NCI-H526 treated with DMSO at 0.1 percent for 48 hours (cell line): ENCODE measurements at regions not wholly inside any gene's neighbourhood (a gene's known extent, or its start where the extent isn't known, plus 50 kb on each side); places are given as distances from the start of the nearest gene placed in this dataset.
A peak's percentile ranks its signal among the peaks of the same experiment; 100 is the strongest.

Experiments used
- DNase-seq: peaks from one replicate; lab custom pipeline; 2025; lab: John Stamatoyannopoulos, UW

DNA sequence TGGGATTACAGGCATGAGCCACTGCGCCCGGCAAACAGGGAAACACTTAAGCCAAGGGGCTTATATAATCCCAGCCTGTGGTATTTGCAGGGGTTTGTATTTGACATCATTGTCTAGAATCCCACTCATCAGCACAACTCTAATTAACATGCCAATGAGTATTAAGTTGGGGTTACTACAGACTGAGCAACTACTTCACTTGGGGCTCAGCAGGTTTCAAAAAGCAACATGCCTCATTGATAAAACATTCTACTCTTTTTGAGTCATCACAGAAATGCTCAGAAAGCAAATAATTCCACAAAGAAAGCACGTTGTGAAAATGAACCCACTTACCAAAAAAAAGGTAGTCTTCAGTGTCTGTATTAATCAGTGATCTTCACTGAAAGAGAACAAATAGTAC, 236.9 kb upstream of the CELF2 start:
- DNase-seq, result no peak

DNA sequence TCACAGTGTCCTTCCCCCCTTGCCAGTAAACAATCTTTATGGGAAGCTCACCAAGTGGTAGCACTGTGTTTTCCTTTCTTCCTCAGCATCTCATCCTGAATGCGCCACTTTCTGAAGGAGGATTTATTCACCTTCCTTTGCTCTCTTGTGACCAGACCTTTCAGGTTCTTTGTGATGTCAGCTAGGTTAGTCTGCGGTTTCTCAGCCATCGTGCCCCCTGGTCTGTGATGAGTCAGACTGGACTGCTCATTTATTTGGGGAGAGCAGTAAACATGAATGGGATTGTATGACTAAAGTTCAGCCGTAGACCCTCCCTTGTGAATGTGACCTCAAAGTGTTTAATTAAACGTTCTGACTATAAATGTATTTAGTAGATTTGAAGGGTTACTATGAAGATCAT, 235.1 kb upstream of the CELF2 start:
- DNase-seq, result no peak

DNA sequence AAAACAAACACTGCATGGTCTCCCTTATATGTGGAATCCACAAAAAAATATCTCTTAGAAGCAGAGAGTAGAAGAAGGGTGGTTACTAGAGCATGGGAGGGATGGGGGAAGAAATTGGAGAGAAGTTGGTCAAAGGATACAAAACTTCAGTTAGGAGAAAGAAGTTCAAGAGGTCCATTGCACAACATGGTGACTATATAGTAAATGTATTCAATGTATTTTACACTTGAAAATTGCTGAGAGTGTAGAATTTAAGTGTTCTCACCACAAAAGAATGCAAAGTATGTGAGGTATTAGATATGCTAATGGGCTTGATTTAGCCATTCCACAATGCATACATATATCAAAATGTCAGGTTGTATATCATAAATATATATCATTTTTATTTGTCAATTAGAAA, 232.0 kb upstream of the CELF2 start:
- DNase-seq, result no peak

DNA sequence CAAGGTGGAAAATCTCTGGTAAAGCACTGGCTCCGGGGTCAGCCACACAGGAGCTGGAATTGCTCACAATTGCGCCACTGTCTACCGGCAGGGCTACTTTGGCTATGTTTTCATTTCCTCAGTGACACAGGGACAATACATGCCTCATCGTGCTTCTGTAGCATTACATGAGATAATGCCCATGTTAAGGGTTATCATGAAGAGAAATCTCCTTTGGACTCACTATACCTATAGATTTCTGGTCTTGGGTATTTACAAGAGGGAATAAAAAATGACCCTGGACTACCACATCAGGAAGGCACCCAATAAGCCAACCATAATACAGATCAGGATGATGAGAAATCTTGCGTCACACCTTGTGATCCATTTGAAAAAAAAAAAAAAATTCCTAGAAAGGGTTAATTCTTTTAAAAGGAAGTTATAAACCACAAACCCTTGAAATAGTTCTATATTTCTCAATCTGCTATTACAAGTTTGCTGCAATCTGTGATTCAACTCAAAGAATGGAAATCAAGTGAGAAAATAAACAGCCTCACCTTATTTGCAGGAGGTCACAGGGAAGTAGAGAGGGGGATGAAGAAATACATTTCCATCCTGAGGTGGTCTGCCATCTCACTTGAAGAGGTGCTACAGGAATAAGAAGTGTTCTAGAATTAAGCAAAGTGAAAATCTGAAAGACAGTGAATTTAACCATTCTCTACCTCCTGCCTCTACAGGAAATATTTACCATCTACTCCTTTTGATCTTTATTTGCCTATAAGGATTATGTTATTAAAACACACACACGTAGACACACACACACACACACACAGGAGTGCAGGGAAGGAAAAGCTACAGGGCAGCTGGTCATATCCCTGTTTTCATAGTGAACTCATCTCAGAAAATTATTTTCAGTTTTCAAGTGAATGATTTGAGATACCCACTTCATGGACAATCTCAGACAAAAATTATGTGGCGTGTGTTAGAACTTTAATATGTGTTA, 231.3 kb upstream of the CELF2 start:
- no peak for DNase-seq

DNA sequence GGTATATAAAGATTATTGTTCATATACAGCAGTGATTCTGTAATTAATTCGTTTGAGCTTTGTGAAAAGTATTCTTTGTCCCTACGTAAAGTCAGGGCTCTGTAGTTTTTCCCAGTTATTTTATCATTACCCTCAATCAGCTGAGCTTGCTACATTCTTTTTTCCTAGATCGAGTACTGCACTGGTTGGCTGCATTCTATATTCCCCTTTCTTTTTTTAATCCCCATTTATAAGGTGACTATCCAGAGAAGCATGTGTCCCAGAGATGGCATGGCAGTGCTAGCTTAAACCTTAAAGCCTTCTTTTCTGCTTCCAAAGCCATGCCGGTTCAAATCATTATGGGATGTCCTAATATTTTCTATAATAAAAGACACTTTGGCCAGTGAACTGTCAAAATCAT, 230.1 kb upstream of the CELF2 start:
- DNase-seq, result no peak

DNA sequence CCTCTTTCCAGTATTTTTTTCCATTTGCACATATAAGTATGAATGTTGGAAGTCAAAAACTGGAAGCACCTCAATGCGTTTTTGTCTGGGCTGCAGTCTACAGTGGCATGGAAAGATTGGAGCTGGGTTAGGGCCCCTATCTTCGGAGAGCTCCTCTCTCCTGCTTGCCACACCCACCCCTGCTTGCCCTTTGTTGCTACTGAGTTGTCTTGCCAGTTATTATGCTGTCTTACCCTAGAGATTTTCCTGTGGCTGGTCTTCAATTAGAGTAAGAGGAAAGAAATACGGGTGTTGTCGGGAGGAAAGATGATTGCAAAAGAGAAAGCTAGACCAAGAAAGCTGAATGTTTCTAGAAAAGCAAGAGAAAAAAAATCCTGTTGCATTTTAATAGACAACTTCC, 228.9 kb upstream of the CELF2 start:
- no peak for DNase-seq

DNA sequence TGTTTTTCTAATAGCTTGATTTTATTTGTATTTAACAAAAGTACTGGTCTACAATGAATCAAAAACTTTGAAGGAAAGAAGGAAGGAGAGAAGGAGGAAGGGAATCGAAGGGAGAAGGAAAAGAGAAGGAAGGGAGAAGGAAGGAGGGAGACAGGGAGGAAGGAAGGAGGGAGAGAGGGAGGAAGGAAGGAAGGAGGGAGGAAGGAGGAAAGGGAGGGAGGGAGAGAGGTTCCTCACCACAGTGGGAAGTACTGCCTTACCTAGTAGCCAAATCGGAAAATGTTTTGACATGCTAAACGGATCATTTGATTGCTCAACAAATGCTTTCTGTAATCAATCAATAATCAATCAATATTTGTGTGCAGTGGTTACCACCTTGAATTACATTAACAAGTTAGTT, 225.8 kb upstream of the CELF2 start:
- DNase-seq, result no peak

DNA sequence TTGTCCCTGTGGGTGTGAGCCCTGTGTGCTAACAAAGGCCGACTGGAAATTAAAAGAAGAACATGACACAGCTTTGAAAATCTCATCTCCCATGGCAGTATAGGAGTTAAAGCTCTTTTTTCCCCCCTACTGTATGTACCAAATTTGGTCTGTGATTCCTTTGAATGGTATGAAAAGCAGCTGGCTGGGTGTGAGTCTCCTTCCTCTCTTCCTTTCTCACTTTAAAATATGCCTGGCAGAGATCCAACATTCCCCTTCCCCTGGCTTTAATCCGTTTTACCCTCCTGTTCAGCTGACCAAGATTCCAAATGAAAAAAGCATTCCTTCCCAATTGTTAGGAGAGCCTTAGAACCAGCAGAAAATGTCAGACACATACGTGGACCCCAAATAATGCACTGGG, 225.0 kb upstream of the CELF2 start:
- peak; percentile 15 for DNase-seq

DNA sequence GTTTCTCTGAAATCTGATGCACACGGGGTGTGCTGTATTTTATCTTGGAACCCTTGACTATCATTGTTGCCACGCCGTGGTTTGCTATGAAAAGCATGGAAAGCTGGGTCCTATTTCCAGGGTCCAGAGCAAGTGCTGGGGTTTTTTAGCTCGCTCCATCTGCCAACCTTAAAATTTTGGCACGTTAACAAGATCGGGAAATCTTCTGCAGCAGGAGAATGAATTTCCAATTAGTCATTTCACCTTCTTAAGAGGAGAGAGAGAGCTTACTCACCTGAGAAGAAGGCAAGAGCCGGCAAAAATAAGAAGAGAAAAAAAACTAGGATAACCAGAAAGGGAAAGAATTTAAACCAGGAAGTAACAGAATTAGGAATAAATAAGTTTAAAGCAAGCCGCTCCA, 223.6 kb upstream of the CELF2 start:
- no peak for DNase-seq

DNA sequence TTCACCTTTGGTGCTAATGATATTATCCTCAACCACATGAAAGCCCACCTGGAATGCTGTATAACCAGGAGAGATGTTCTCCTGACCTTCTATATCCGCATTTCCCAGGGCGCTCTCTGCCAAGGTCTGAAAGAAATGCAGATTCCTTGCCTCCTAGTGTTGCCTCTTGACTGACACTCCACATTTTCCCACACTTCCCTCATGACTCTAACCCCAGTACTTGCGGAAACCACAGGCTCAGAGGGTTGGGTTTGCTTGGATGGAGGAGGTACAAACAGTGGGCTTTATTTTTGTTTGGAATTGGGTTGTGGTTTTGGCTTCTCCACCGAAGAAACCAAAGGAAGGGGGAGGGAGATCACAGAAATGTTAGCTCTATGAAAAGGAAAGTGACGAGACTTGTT, 222.9 kb upstream of the CELF2 start:
- DNase-seq, result no peak

DNA sequence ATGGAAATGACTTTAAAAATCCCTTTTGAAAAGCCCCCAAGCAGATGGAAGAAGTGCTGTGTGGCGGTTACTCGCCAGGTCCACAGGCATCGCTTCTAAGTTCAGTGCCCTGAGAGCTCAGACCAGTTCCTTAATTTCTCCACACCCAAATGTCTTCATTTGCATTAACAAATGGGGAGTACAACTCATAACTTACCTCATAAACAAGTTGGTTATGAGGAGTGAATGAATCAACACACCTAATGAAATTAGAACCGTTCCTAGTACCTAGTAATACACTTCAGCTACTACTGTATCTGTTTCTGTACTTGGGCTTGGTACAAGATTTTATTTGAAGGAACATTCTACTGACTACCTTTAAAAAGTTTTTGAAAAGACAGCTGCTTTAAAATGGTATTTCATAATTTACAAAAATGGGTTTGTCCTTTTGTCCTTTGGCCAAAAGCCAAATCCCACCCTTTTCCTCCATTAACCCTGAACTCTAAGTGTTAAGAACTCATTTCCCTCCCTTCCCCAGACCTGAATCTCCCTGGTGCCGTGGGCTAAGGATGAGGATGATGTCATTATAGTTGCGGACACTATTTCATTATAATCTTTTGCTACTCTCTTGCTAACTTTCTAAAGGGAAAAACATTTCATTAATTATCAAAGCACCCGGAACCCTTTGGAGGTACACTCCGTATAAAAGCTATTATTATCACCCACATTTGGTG, 221.5 kb upstream of the CELF2 start:
- no peak for DNase-seq

DNA sequence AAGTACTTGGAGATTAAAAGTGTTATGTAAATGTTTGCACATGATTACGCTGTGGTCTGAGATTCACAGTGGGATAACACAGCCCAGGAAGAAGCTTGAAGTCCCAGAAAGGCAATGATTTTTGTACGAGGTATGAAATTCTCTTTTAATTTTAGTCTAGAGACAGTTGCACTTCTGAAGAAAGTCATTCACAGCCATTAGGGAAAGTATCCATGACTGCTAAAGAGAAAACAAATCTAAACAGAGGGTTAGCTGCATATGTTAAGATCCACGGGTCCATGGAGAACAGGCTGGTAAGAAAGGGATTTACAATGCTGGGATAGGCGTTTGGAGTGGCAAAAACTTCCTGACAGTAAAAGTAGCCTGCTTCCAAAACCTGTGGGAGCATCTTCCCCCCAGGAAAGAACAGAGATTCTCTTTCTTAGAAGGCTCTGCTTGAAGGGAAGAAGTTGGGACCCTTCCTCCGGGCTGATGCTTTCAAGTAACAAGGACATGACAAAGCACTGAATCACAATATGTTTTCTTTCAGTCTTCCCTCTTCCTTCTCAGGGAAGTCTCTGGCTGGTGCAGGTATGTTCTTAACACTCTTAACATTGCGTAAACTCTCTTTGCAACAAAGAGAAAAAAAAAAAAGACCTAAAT, 220.8 kb upstream of the CELF2 start:
- no peak for DNase-seq

DNA sequence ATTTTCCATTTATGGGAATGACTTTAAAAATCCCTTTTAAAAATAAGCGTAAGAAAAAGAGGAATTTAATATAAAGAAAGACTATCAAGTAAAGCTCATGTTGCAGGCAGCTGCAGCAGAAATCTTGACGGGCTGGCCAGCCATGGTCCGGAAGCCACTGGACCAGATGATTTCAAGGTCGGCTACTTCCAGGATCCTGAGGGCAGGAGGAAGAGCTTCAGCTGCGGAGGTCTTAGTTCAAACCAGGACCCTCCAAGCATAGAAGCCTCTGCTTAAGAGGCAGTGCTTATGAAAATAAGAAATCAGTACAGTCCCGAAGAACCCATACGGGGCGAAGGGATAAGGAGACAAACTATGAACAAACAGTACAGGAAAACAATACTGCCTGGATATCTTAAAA, 220.2 kb upstream of the CELF2 start:
- DNase-seq, result no peak

DNA sequence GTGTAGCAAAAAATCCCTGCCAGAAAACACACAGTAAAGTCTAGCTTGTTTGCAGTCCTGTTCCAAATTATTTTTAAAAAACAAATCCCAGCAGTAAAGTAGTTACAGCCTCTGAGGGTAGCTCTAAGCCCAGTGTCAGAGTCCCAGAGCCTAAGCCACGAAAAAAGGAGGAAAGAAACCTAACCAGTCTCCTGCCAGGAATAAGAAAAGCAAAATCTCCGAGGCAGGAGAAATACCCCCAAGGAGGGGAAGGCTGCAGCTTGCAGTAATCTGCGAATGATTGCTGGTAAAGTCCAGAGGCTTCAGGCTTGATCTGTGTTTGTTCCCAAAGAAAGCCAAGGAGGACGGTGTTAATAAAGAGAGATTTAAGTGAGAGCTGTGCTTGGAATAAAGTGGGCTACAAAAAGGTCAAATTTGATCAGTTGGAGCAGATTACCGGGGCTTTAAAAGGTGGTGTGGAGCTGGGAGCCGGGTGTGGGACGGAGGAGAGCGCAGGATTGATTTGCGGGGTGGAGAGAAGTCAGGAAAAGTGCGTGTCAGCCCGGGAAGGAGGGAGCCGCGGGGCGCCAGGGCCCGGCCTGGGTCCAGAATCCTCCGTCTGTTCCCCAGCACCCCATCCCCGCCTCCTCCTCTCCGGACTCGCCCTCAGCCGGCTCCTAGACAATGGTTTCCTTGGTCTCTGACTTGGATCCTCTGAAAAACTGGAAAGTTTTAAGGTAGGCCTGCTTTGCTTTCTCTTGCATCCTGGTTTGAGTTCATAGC, 219.4 kb upstream of the CELF2 start:
- no peak for DNase-seq

DNA sequence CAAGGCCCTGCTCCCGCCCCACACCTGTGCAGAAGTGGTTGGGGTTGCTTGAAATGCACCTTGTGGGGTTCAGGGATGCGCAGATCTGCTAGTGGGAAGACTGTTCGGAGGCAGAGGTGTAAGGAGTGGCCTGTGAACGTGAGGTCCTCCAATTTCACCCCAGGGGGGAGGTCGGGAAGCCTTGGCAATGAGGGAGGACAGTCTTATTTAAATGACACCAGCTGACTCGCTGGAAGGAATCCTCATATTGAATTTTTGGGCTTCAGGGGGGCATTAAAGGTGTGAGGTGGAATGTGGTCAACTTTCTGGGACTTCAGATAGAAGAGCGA, 218.8 kb upstream of the CELF2 start:
- no peak for DNase-seq

DNA sequence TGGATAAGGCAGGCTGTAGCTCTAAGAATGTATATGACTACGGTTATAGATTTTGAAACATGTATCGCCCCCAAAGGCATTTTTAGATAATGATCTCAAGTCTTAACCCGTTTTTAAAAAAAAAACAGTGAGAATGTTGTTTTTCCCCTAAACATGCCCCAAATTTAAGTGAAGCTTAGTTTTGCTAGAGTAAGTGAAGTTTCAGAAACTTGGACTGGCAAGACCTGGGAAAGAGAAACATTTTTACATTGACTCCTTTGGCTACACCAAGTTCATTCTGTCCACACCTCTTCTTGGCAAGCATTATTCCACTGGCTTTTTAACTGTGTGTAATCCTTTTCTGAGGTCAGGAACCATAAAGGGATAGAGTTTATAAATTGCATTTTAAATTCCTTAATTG, 216.7 kb upstream of the CELF2 start:
- DNase-seq, result no peak

DNA sequence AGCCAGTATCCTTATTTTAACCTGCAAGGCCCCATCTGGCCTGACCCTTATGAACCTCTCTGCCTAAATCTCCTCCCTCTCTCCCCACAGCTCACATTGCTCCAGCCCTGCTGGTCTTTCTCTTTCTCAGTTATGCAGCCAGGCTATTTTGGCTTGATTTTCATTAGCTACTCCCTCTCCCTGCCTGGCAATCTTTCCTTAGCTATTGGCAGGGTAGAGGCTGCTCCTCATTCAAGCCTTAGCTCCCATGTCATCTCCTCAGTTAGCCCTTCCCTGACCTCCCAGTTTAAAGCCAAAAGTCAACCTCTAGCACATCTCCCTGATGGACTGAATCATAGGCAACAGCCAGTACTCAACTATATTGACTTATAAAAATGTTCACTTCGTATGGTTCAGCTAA, 214.4 kb upstream of the CELF2 start:
- no peak for DNase-seq

DNA sequence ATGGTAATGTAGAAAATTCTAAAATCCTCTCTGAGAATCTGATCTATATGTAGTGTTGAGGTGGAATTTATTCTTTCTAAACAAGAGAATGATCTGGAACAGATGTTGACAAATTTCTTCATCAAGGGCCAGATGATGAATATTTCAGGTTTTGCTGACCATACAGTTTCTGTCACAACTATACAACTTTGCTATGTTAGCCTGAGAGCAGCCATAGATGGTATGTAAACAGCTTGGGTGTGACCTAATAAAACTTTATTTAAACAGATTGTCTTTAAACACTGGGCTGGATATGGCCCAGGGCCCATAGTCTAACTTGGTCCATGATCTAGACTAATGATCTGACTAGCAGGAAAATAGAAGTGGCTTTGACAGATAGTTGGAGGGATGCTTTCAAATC, 213.6 kb upstream of the CELF2 start:
- DNase-seq, result no peak

DNA sequence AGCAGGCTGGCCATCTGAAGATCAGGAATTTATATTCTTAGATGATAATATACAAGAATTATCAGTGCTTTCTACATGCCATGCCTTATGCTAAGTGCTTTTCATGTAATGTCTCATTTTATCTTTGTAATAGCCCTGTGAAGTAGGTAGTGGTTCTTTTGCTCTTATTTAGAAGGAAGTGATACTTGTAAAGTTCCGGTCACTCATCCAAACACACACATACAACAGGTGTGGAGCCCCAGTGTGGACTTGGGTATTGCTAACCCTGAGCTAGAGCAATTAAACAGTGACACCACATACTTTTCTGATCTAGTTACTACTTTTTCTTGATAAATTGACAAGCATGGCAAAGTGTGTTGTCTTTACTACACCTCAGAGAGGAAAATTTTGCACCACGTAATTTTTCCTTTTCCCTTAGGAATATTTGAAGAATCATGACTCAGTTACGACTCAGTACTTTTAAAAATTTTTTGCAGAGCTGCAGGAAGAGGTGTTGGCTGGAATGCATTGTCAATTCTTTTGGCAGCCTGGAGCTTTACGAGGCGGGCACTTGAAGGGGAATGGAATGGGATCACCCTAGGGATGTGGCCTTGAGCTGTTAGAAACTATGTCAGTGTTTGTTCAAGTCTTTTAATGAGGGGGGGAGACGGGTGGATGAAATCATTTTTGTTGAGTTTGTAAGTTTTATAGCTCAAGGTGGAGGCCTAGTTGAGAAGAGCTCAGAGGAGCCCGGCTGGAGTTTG, 212.5 kb upstream of the CELF2 start:
- DNase-seq, result no peak

DNA sequence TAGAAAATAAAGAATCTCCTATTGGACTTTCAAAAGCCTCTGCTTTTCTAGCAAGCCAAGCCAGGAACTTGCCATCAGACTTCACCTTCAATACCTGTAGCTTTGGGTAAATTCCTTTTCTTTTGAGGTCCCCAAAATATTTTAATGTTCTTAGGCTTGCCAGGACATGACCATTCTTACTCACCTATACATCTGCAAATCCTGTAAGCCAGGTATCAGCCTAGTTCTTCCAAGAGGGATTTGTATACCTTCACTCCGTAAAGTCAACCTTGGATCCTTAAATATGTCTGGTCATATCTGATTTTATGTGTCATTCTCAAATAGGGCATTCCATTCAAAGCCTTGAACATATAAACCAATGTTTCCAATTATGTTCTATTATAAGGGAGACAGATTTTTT, 210.6 kb upstream of the CELF2 start:
- no peak for DNase-seq

DNA sequence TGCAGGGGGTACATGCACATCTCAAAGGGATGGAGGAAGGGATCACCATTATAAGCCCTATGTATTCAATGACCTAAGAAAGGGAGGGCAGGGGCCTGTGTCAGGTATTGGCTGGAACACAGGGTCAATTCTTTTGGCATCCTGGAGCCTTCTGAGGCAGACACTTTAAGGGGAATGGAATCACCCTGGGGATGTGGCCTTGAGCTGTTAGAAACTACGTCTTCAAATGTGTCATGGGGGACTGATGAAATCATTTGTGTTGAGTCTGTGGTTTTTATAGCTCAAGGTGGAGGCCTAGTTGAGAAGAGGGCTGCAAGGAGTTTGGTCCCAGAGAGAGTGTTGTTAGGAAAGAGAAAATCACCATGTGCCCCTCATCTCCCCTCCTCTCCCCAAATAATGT, 206.1 kb upstream of the CELF2 start:
- no peak for DNase-seq

DNA sequence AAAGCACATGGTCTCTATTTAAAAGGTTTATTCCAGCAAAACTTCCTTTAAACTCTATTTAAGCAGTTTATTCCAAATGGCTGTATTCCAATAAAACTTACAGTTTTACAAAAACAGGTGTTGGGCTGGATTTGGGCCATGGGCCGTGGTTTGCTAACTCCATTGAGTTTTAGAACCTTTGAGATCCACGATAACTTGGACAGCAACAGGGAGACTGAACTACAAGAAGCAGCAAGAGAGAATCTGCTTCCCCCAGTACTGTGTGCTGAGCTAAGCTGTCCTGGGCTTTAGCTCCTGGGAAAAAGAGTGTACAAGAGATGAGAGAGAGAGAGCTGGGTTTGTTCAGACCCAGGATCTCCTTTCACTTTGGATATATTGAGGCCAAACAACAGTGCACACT, 204.0 kb upstream of the CELF2 start:
- DNase-seq, result no peak
